ENCODE measurements at regions not wholly inside any gene's neighbourhood (a gene's known extent, or its start where the extent isn't known, plus 50 kb on each side); places are given as distances from the start of the nearest gene placed in this dataset.

GRCh38 chr11:109993786-109994185 is 99.4 kb upstream of the ZC3H12C start:
- H3K4me3 ChIP-seq (ENCODE audit: low read depth, low read length) = no peak overlapping the region
- DNase-seq (ENCODE audit: low read depth) = no peak

GRCh38 chr11:109994907-109995306 is 98.3 kb upstream of the ZC3H12C start:
- TF ChIP-seq CTCF (IDR thresholded peaks at IDR 0.05; ENCODE audit: low read depth, low read length) (no peak), MAX (IDR thresholded peaks at IDR 0.05; ENCODE audit: low read depth, low read length) (no peak), MYC (IDR thresholded peaks at IDR 0.05; ENCODE audit: low read depth, low read length) (no peak), POLR2A (IDR thresholded peaks at IDR 0.05; ENCODE audit: extremely low read depth, insufficient read length) (no peak)
- no peak overlapping the region for H3K4me3 ChIP-seq (ENCODE audit: low read depth, low read length)
- DNase-seq (ENCODE audit: low read depth) = no peak

More at GRCh38 chr11:109993786-109994185, 99.4 kb upstream of the ZC3H12C start:
- TF ChIP-seq MAX (IDR thresholded peaks at IDR 0.05; ENCODE audit: low read depth, low read length) (no peak), MYC (IDR thresholded peaks at IDR 0.05; ENCODE audit: low read depth, low read length) (no peak), CTCF (IDR thresholded peaks at IDR 0.05; ENCODE audit: low read depth, low read length) (no peak), POLR2A (IDR thresholded peaks at IDR 0.05; ENCODE audit: extremely low read depth, insufficient read length) (no peak)

DNA sequence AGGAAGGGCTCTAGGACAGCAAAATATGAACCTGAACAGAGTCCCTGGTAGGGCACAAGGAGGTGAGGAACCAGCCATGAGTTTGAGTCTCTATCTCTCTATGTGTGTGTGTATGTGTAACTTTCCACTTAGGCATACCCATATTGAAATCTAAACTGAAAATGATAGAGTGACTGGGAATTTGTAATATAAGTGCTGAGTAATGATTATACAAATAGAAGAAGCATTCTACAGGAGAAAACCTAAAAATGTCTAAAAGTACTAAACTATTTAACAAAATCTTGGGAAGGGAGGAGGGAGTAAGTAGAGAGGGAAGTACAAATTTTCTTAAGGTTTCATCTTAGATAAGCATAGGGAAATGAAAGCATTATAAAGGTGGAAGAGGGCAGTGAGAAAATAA is 97.1 kb upstream of the ZC3H12C start:
- H3K4me3 ChIP-seq (ENCODE audit: low read depth, low read length) = no peak overlapping the region
- no peak for DNase-seq (ENCODE audit: low read depth)
- TF ChIP-seq MYC (IDR thresholded peaks at IDR 0.05; ENCODE audit: low read depth, low read length) = no peak
- no peak for TF ChIP-seq CTCF (IDR thresholded peaks at IDR 0.05; ENCODE audit: low read depth, low read length)

GRCh38 chr11:109998921-109999320 is 94.3 kb upstream of the ZC3H12C start:
- H3K4me3 ChIP-seq (ENCODE audit: low read depth, low read length) = no peak overlapping the region
- no peak for DNase-seq (ENCODE audit: low read depth)
- TF ChIP-seq MAX (IDR thresholded peaks at IDR 0.05; ENCODE audit: low read depth, low read length) (no peak), MYC (IDR thresholded peaks at IDR 0.05; ENCODE audit: low read depth, low read length) (no peak), POLR2A (IDR thresholded peaks at IDR 0.05; ENCODE audit: extremely low read depth, insufficient read length) (no peak), CTCF (IDR thresholded peaks at IDR 0.05; ENCODE audit: low read depth, low read length) (no peak)

- no peak for TF ChIP-seq POLR2A (IDR thresholded peaks at IDR 0.05; ENCODE audit: extremely low read depth, insufficient read length)
- no peak for TF ChIP-seq MAX (IDR thresholded peaks at IDR 0.05; ENCODE audit: low read depth, low read length)
- TF ChIP-seq CTCF (IDR thresholded peaks at IDR 0.05; ENCODE audit: low read depth, low read length) = no peak
- TF ChIP-seq MYC (IDR thresholded peaks at IDR 0.05; ENCODE audit: low read depth, low read length) = no peak
- H3K4me3 ChIP-seq (ENCODE audit: low read depth, low read length) = no peak overlapping the region
- DNase-seq (ENCODE audit: low read depth) = peak; percentile 11
Measured at GRCh38 chr11:110000031-110000502, 93.1 kb upstream of the ZC3H12C start.

GRCh38 chr11:110000850-110001249 is 92.3 kb upstream of the ZC3H12C start:
- TF ChIP-seq CTCF (IDR thresholded peaks at IDR 0.05; ENCODE audit: low read depth, low read length) (no peak), MYC (IDR thresholded peaks at IDR 0.05; ENCODE audit: low read depth, low read length) (no peak), MAX (IDR thresholded peaks at IDR 0.05; ENCODE audit: low read depth, low read length) (no peak), POLR2A (IDR thresholded peaks at IDR 0.05; ENCODE audit: extremely low read depth, insufficient read length) (no peak)
- no peak overlapping the region for H3K4me3 ChIP-seq (ENCODE audit: low read depth, low read length)
- DNase-seq (ENCODE audit: low read depth) = no peak
